Gastroesophageal sphincter (tissue), 4 donors: ENCODE measurements at regions not wholly inside any gene's neighbourhood (a gene's known extent, or its start where the extent isn't known, plus 50 kb on each side); places are given as distances from the start of the nearest gene placed in this dataset.

Source experiments
- ATAC-seq: fragments of 150-250 bp; one replicate; pipeline ENCODE4 v1.9.1; 2016; ENCODE audit warnings: mild to moderate bottlenecking, moderate library complexity
- H3K27ac ChIP-seq, 4 donors: fragments of 200-600 bp; sonication (generic) in 3 of 4; 1 replicate in 3 of 4; 2 replicates in 1 of 4; pipeline ENCODE4 v1.5.1; 2016 to 2019
- H3K27me3 ChIP-seq: fragments of 200-600 bp; sonication (generic); one replicate; pipeline ENCODE4 v1.5.1; 2019
- H3K36me3 ChIP-seq, 2 donors: fragments of 200-600 bp; sonication (generic); one replicate each; pipeline ENCODE4 v1.5.1; 2019; ENCODE audit warnings: control low read depth in 1 of 2
- H3K4me1 ChIP-seq, 3 donors: fragments of 200-600 bp; sonication (generic); 1 replicate in 2 of 3; 2 replicates in 1 of 3; pipeline ENCODE4 v1.5.1; 2016 to 2019; ENCODE audit warnings: control low read depth in 2 of 3
- H3K4me3 ChIP-seq, 2 donors: fragments of 200-600 bp; sonication (generic); one replicate each; pipeline ENCODE4 v1.5.1; 2019; ENCODE audit warnings: mild to moderate bottlenecking in 1 of 2, moderate library complexity in 1 of 2
- H3K9me3 ChIP-seq, 3 donors: fragments of 200-600 bp; sonication (generic); one replicate each; pipeline ENCODE4 v1.5.1; 2017 to 2019; ENCODE audit warnings: control low read depth in 2 of 3
- CTCF ChIP-seq, 4 experiments: fragments of 200-600 bp in 2 of 4; fragments of 450-650 bp in 2 of 4; sonication (generic) in 1 of 4; IDR thresholded peaks; one replicate each; pipeline ENCODE4 v1.5.1; 2017 to 2019; ENCODE audit warnings: antibody characterized with exemption in 4 of 4, mild to moderate bottlenecking in 2 of 4, moderate library complexity in 2 of 4
- EP300 ChIP-seq: sonication (generic); formaldehyde crosslinking; IDR thresholded peaks from one replicate; pipeline ENCODE4 v1.6.1; 2017; ENCODE audit warnings: antibody characterized with exemption, mild to moderate bottlenecking
- POLR2A ChIP-seq, 2 donors: fragments of 450-650 bp; IDR thresholded peaks; one replicate each; pipeline ENCODE4 v1.6.1; 2017; ENCODE audit warnings: antibody characterized with exemption in 2 of 2, mild to moderate bottlenecking in 2 of 2, moderate library complexity in 1 of 2
- POLR2AphosphoS5 ChIP-seq: sonication (generic); formaldehyde crosslinking; IDR thresholded peaks from one replicate; pipeline ENCODE4 v1.6.1; 2017; ENCODE audit warnings: antibody characterized with exemption
- WGBS, 2 donors: methylation state at CpG; one replicate each; pipeline ENCODE4 v1.1.5; 2018; ENCODE audit warnings: low coverage in 1 of 2; 5-methylcytosine and 5-hydroxymethylcytosine counted together

- TF ChIP-seq CTCF (IDR thresholded peaks at IDR 0.05) (no peak), POLR2AphosphoS5 (no peak), EP300 (no peak), POLR2A (IDR thresholded peaks at IDR 0.05) (no peak)
- Histone ChIP-seq H3K4me3 (no peak overlapping the region), H3K36me3 (no peaks in the 10 kb centered on the region), H3K9me3 (no peaks in the 10 kb centered on the region), H3K27ac (no peak overlapping the region), H3K4me1 (peaks cover 0 to 12% (median 3%) of the 10 kb centered on the region in 3 donors), H3K27me3 (no peaks in the 10 kb centered on the region)
- 85 to 88% methylated on average over 6 of the region's 6 CpGs for WGBS, 2 donors
- ATAC-seq = no peak
Observed at GRCh38 chr17:45577571-45578279, 87.2 kb upstream of the PLEKHM1 start.

- Histone ChIP-seq H3K36me3 (no peaks in the 10 kb centered on the region), H3K4me1 (peaks cover 0 to 20% (median 3%) of the 10 kb centered on the region in 3 donors), H3K9me3 (no peaks in the 10 kb centered on the region), H3K27ac (no peak overlapping the region), H3K27me3 (no peaks in the 10 kb centered on the region), H3K4me3 (no peak overlapping the region)
- 81 to 89% methylated on average over 9 to 10 of the region's 10 CpGs for WGBS, 2 donors
- ATAC-seq = no peak
- peak; percentile 31 for TF ChIP-seq POLR2AphosphoS5
- no peak for TF ChIP-seq POLR2A (IDR thresholded peaks at IDR 0.05)
Observed at GRCh38 chr17:45578516-45579455, 88.3 kb upstream of the PLEKHM1 start.

- no peak for ATAC-seq
- no peak overlapping the region for H3K4me3 ChIP-seq
- no peaks in the 10 kb centered on the region for H3K36me3 ChIP-seq
- H3K27me3 ChIP-seq = no peaks in the 10 kb centered on the region
- H3K9me3 ChIP-seq = no peaks in the 10 kb centered on the region
- H3K27ac ChIP-seq = no peak overlapping the region
- TF ChIP-seq EP300 (no peak), CTCF (IDR thresholded peaks at IDR 0.05) (no peak), POLR2A (IDR thresholded peaks at IDR 0.05) (no peak), POLR2AphosphoS5 (no peak)
- peaks cover 0 to 19% (median 0%) of the 10 kb centered on the region in 3 donors for H3K4me1 ChIP-seq
- 82 to 84% methylated on average over 7 of the region's 7 CpGs for WGBS, 2 donors
Observed at GRCh38 chr17:45579529-45580495, 89.3 kb upstream of the PLEKHM1 start.

GRCh38 chr17:45580924-45581323 is 90.4 kb upstream of the PLEKHM1 start:
- ATAC-seq = no peak
- TF ChIP-seq POLR2AphosphoS5 = no peak
- no peak for TF ChIP-seq POLR2A (IDR thresholded peaks at IDR 0.05)
- TF ChIP-seq CTCF (IDR thresholded peaks at IDR 0.05) = no peak
- no peak for TF ChIP-seq EP300
- no peaks in the 10 kb centered on the region for H3K9me3 ChIP-seq
- no peak overlapping the region for H3K27ac ChIP-seq
- H3K4me1 ChIP-seq = peaks cover 0 to 19% (median 0%) of the 10 kb centered on the region in 3 donors
- H3K27me3 ChIP-seq = no peaks in the 10 kb centered on the region
- 78 to 79% methylated on average over 7 of the region's 7 CpGs for WGBS, 2 donors
- H3K4me3 ChIP-seq = no peak overlapping the region
- no peaks in the 10 kb centered on the region for H3K36me3 ChIP-seq

- Histone ChIP-seq H3K27me3 (no peaks in the 10 kb centered on the region), H3K27ac (no peak overlapping the region), H3K4me1 (peaks cover 0 to 26% (median 0%) of the 10 kb centered on the region in 3 donors), H3K4me3 (no peak overlapping the region), H3K36me3 (no peaks in the 10 kb centered on the region), H3K9me3 (no peaks in the 10 kb centered on the region)
- TF ChIP-seq EP300 = no peak
- no peak for TF ChIP-seq POLR2A (IDR thresholded peaks at IDR 0.05)
- TF ChIP-seq CTCF (IDR thresholded peaks at IDR 0.05) = no peak
- no peak for TF ChIP-seq POLR2AphosphoS5
- no peak for ATAC-seq
- WGBS, 2 donors = 89 to 93% methylated on average over 9 of the region's 9 CpGs
Observed at GRCh38 chr17:45581860-45582259, 91.3 kb upstream of the PLEKHM1 start.
